Activated T-cell treated with anti-CD3 and anti-CD28 coated beads, Interleukin-2, amount 50 U/mL, for 24 hours (primary cell): ENCODE measurements at regions not wholly inside any gene's neighbourhood (a gene's known extent, or its start where the extent isn't known, plus 50 kb on each side); places are given as distances from the start of the nearest gene placed in this dataset.
"Not testable (repeated sequence)": the region's sequence is repeated elsewhere in the genome, so short reads cannot be mapped to it uniquely, and the experiment has no call there.

ENCODE experiments used
- DNase-seq: peaks from one replicate; pipeline ENCODE4 v3.0.0-alpha.2; 2020
- H3K27ac Mint-ChIP-seq: 2 replicates; pipeline ENCODE4 v1.8.0; 2020; ENCODE audit warnings: mild to moderate bottlenecking, mixed read lengths
- H3K27me3 Mint-ChIP-seq: 2 replicates; pipeline ENCODE4 v1.8.0; 2020; ENCODE audit warnings: mixed read lengths
- H3K36me3 Mint-ChIP-seq: 2 replicates; pipeline ENCODE4 v1.8.0; 2020; ENCODE audit warnings: low read depth, mixed read lengths
- H3K4me1 Mint-ChIP-seq: 2 replicates; pipeline ENCODE4 v1.8.0; 2020; ENCODE audit warnings: low read depth, mixed read lengths
- H3K4me3 Mint-ChIP-seq: 2 replicates; pipeline ENCODE4 v1.8.0; 2020; ENCODE audit warnings: mild to moderate bottlenecking, moderate library complexity, mixed read lengths
- H3K9me3 Mint-ChIP-seq: 2 replicates; pipeline ENCODE4 v1.8.0; 2020; ENCODE audit warnings: mixed read lengths

DNA sequence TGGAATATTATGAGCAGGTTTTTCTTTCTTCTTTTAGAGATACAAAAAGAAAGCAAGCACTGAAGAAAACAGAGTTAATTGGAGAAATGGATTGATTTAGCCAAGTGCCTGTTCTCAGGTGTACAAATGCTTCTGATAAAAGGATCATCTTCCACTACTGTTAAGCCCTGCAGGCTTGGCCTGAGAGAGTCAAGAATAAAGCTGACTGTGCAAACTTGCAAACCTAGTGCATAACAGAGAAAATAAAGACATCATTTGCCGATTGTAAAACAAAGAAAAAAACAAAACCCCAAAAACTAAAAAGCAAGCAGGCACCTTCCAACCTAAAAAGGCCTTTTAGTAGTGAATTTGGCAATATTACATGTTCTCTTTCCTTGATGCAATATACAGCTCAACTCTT lies 78.0 kb upstream of the CCDC80 start:
- no peak for DNase-seq
- Mint-ChIP-seq H3K4me3 (no peak overlapping the region), H3K9me3 (no peaks in the 10 kb centered on the region), H3K4me1 (no peaks in the 10 kb centered on the region), H3K27ac (no peak overlapping the region), H3K36me3 (no peaks in the 10 kb centered on the region), H3K27me3 (no peaks in the 10 kb centered on the region)

DNA sequence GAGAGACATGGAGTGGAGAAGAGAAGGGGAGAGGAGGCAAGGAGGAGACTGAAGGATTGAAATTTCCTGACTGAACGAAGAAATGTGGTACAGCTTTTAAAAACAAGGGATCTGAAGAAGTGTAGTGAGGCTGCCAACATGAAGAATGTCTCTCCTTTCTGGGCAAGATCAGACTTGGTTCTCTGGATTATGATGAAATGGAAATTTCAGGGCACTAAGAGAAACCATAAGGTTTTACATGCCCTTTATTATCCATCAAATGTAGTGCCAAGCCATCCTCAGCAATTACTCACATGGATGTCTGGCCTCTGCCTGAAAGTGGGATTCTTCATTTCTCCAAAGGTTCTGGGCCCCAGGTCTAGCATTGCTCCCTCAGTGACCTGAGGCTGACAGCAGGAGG lies 77.6 kb upstream of the CCDC80 start:
- no peak for DNase-seq
- Mint-ChIP-seq H3K4me1 (no peaks in the 10 kb centered on the region), H3K27ac (no peak overlapping the region), H3K4me3 (no peak overlapping the region), H3K36me3 (no peaks in the 10 kb centered on the region), H3K27me3 (no peaks in the 10 kb centered on the region), H3K9me3 (no peaks in the 10 kb centered on the region)

- Mint-ChIP-seq H3K4me3 (no peak overlapping the region), H3K27ac (no peak overlapping the region), H3K4me1 (no peaks in the 10 kb centered on the region), H3K27me3 (peaks cover 21% of the 10 kb centered on the region), H3K9me3 (peaks cover 6% of the 10 kb centered on the region), H3K36me3 (no peaks in the 10 kb centered on the region)
- no peak for DNase-seq
Measured at GRCh38 chr3:112709911-112710310, 69.0 kb upstream of the CCDC80 start.

- H3K4me3 Mint-ChIP-seq: no peak overlapping the region
Measured at GRCh38 chr3:112699436-112699978, 58.6 kb upstream of the CCDC80 start.

GRCh38 chr3:112698442-112698841 lies 57.5 kb upstream of the CCDC80 start:
- not testable (repeated sequence) for H3K9me3 Mint-ChIP-seq, DNase-seq, H3K27ac Mint-ChIP-seq, H3K27me3 Mint-ChIP-seq, H3K4me1 Mint-ChIP-seq, H3K4me3 Mint-ChIP-seq, H3K36me3 Mint-ChIP-seq

More at GRCh38 chr3:112699436-112699978, 58.6 kb upstream of the CCDC80 start:
- no peaks in the 10 kb centered on the region for H3K36me3 Mint-ChIP-seq
- H3K9me3 Mint-ChIP-seq: no peaks in the 10 kb centered on the region
- DNase-seq: no peak
- no peak overlapping the region for H3K27ac Mint-ChIP-seq
- H3K4me1 Mint-ChIP-seq: no peaks in the 10 kb centered on the region
- H3K27me3 Mint-ChIP-seq: peaks cover 13% of the 10 kb centered on the region

DNA sequence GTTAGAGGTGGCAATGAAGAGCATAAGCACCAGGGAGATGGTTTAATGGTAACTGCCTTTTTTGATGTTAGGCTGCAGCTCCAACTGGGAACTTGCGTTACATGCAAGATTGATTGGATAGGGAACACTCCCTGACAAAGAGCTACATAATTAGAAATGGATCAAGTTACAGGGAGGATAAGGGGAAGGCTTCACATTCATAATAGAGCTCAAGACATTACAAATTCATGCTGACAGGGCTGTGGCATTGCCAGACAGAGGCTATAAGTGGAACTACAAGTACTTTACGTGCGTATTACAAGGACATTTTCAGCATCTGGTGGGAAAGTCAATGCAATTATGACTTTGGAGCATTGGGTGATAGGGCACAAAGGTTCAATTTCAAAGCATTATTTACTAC lies 55.3 kb upstream of the CCDC80 start:
- H3K27me3 Mint-ChIP-seq, DNase-seq, H3K36me3 Mint-ChIP-seq, H3K9me3 Mint-ChIP-seq, H3K27ac Mint-ChIP-seq, H3K4me1 Mint-ChIP-seq, H3K4me3 Mint-ChIP-seq: not testable (repeated sequence)

GRCh38 chr3:112695377-112696108 lies 54.6 kb upstream of the CCDC80 start:
- not testable (repeated sequence) for H3K4me1 Mint-ChIP-seq, H3K27ac Mint-ChIP-seq, H3K27me3 Mint-ChIP-seq, H3K36me3 Mint-ChIP-seq, H3K4me3 Mint-ChIP-seq, DNase-seq, H3K9me3 Mint-ChIP-seq

- not testable (repeated sequence) for H3K36me3 Mint-ChIP-seq, H3K9me3 Mint-ChIP-seq, H3K27ac Mint-ChIP-seq, H3K27me3 Mint-ChIP-seq, DNase-seq, H3K4me3 Mint-ChIP-seq, H3K4me1 Mint-ChIP-seq
Measured at GRCh38 chr3:112694906-112695305, 54.0 kb upstream of the CCDC80 start.

GRCh38 chr3:112693186-112693585 lies 52.2 kb upstream of the CCDC80 start:
- DNase-seq: no peak
- Mint-ChIP-seq H3K36me3 (no peaks in the 10 kb centered on the region), H3K9me3 (no peaks in the 10 kb centered on the region), H3K27ac (no peak overlapping the region), H3K4me3 (no peak overlapping the region), H3K4me1 (peaks cover 11% of the 10 kb centered on the region), H3K27me3 (no peaks in the 10 kb centered on the region)
